ENCODE measurements at regions not wholly inside any gene's neighbourhood (a gene's known extent, or its start where the extent isn't known, plus 50 kb on each side); places are given as distances from the start of the nearest gene placed in this dataset.

- H3K4me3 ChIP-seq (ENCODE audit: low read depth, low read length) = no peak overlapping the region
- no peak for DNase-seq (ENCODE audit: low read depth)
- TF ChIP-seq CTCF (IDR thresholded peaks at IDR 0.05; ENCODE audit: low read depth, low read length, missing control alignments) = no peak
Observed at GRCh38 chr6:130602151-130602770, 224.9 kb upstream of the SMLR1 start.

DNA sequence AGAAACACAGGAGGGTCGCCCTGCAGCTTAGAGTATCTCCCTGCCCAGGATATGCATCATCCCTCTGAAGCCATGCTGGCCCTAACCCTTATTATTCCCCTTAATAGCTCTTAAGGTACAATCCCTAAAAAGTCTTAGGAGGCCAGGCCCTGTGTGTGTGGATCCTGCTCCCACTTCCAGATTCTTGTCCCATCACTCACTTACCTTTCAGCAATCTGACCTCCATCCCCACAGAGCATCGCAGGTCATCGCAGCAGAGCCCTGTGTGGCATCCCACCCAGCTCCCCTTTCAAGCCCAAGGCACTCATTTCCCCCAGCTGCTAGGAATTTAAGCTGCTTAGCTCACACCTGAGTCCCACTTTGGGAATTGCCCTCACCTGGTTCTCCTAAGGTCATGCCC lies 223.8 kb upstream of the SMLR1 start:
- H3K4me3 ChIP-seq (ENCODE audit: low read depth, low read length) = no peak overlapping the region
- TF ChIP-seq CTCF (IDR thresholded peaks at IDR 0.05; ENCODE audit: low read depth, low read length, missing control alignments) = no peak
- DNase-seq (ENCODE audit: low read depth) = no peak

GRCh38 chr6:130604841-130605399 lies 222.3 kb upstream of the SMLR1 start:
- H3K4me3 ChIP-seq (ENCODE audit: low read depth, low read length) = no peak overlapping the region
- no peak for TF ChIP-seq CTCF (IDR thresholded peaks at IDR 0.05; ENCODE audit: low read depth, low read length, missing control alignments)
- DNase-seq (ENCODE audit: low read depth) = no peak

- TF ChIP-seq CTCF (IDR thresholded peaks at IDR 0.05; ENCODE audit: low read depth, low read length, missing control alignments) = no peak
- H3K4me3 ChIP-seq (ENCODE audit: low read depth, low read length) = no peak overlapping the region
- DNase-seq (ENCODE audit: low read depth) = no peak
Observed at GRCh38 chr6:130610303-130610702, 216.9 kb upstream of the SMLR1 start.

DNA sequence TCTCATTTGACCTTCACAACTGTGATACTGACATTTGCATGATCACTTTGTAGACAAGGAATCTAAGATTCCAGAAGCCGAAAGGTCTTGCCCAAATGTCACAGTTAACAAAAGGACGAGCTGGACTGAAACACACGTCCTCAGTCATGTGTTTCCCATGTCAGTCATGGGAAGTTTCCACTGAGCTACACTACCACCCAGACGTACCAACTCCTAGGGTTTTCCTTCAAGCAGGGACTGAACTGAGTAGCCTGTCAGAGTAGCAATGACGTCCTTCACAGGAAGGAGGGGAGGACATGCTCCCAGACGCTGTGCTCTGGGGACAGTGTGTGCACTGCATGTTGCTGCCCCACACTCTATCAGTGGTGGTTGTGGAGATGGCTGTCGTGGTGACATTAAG lies 215.8 kb upstream of the SMLR1 start:
- no peak for DNase-seq (ENCODE audit: low read depth)
- no peak overlapping the region for H3K4me3 ChIP-seq (ENCODE audit: low read depth, low read length)
- TF ChIP-seq CTCF (IDR thresholded peaks at IDR 0.05; ENCODE audit: low read depth, low read length, missing control alignments) = no peak

DNA sequence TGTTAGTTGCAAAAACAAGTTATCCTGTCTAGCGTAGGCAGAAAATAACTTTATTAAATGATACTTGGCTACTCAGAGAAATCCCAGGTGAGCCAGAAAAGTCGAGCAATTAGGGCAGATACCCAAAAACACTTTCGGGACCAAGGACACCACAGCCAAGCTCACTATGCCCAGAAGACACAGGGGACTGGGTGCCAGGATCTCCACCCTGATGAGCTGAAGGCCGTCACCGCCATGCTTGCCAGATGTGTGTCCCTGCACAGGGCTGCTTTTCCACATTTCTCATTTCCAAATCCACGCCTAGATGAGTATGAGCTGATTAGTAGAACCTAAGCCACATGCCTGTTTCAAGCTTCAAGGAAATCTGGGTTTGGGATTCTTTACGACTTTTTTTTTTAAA lies 214.0 kb upstream of the SMLR1 start:
- no peak for TF ChIP-seq CTCF (IDR thresholded peaks at IDR 0.05; ENCODE audit: low read depth, low read length, missing control alignments)
- H3K4me3 ChIP-seq (ENCODE audit: low read depth, low read length) = no peak overlapping the region
- DNase-seq (ENCODE audit: low read depth) = no peak

GRCh38 chr6:130615816-130616215 lies 211.4 kb upstream of the SMLR1 start:
- no peak for DNase-seq (ENCODE audit: low read depth)
- no peak for TF ChIP-seq CTCF (IDR thresholded peaks at IDR 0.05; ENCODE audit: low read depth, low read length, missing control alignments)
- H3K4me3 ChIP-seq (ENCODE audit: low read depth, low read length) = no peak overlapping the region
